Hematopoietic multipotent progenitor cell treated with erythropoietin and hydrocortisone succinate and interleukin-3 and kit ligand, for 4 days (in vitro differentiated cells): ENCODE measurements at regions not wholly inside any gene's neighbourhood (a gene's known extent, or its start where the extent isn't known, plus 50 kb on each side); places are given as distances from the start of the nearest gene placed in this dataset.

Source experiments
- DNase-seq: peaks from one replicate; pipeline ENCODE4 v3.0.0-alpha.2; 2015

DNA sequence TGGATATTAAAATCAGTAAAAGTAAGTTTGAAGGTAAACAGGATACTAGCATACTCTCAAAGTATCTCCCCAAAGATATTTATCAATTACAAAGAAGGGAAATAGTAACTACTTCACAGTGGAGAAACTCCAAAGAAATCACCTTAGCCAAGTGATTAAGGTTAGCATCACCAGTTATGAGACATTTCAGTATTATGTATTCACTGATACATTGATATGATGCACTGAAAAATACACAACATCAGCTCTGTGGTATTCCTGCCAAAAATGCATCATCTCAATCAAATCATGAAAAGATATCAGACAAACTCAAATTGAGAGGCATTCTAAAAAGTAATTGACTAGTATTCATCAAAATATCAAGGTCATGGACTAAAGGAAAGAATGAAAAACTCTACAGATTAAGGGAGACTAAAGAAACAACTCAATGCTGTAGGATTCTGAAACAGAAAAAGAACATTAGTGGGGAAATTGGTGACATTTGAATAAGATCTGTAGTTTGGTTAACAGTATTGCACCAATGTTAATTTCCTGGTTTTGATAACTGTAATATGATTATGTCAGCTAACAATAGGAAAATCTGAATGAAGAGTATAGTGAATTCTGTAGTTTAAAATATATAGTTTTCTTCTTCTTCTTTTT, 215.4 kb downstream of the UACA start:
- no peak for DNase-seq

DNA sequence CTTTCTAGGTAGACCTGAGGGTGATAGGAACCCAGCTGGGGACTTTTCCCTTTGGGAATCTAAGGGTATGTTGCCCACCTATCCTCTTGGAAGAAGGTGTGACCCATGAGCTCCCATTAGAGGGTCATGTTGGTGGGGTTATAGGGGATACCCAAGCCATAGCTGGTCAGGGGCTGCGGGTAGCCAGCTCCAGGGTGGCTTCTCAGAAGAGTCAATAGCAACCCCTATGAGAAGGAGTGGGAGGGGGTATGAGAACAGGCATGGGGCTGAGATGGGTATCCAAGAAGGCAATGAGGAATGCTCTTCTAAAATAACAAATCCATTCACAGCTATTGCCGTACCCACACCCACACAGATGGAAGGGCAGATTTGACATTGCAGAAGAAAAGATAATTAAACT, 217.8 kb downstream of the UACA start:
- DNase-seq = no peak

DNA sequence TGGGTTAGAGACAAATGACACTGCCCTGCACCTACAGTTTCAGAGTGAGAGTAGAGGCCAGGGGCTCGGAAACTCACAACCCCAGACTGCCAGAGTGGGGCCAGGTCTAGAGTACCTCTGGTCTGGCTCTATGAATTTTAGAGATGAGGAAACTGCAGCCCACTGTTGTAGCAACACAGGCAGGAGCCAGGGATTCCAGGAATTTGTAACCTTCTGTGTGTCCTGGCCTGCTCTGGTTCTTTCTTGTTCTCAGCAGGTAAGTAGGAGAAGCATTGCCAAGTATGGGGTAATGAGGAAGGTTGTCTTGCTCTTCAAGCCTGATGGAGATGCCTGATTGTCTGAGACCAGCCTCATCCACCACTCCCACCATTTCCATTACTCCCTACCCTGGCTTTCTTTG, 221.8 kb downstream of the UACA start:
- no peak for DNase-seq

DNA sequence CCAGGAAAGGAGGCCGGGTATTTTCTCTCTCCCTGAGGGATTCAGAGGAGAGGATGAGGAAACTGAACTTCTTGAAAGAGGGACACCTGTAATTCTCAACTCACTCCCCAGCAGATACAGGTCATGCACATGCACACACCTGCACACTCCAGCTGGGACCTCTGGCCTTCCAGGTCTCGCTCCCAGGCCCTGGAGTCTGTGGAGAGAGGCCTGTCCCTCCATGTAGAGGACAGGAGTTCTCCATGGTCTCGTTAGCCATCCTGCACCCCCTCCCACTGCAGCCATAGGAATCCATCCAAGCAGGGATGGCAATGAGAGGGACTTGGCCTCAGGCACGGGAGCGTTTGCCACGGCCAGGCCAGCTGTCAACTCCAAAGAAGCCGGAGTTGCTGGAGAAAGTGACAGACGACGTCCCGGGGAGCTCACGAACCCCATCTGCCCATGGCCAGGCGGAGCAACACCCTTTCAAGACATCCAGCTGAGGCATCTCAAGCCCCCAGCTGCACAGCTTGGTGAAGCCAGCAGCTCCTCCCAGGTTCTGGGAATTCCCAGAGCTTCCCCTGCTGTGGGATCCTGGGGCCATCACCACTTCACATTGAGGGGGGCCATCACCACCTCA, 223.3 kb downstream of the UACA start:
- DNase-seq = no peak

DNA sequence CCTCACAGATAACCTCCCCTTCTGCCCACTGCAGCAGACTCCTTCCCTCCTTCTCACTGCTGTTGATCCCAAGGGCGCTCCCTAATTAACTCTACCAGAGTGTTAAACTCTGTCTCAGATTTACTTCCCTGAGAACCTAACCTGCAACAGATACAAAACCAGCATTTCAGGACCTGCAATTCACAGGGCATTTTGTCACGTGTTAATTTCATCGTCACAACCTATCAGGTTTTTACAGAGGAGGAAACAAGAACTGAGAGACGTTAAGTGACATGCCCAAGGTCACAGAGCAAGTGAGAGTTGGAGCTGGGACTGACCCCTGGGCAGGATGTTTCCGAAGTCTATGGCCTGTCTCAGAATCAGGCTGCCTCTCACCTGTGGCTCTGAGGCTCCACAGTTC, 223.9 kb downstream of the UACA start:
- no peak for DNase-seq

DNA sequence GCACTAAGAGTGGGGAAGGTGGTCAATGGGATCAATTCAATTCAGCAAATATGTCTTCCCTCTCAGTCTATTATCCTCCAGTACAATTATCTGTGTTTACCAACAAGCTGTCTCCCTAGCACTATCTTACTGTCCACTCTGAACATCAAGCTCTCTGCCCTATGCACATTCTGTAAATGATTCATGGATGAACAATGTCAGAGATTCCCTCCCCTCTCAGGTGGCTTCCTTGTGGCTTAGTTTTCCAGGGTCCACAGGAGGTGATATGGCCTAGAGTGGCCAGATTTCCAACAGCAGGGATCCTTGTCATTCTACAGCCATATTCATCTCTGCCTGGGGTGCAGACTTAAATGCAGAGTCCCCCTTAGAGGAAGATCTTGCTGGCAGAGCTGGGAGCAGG, 225.1 kb downstream of the UACA start:
- DNase-seq = no peak

DNA sequence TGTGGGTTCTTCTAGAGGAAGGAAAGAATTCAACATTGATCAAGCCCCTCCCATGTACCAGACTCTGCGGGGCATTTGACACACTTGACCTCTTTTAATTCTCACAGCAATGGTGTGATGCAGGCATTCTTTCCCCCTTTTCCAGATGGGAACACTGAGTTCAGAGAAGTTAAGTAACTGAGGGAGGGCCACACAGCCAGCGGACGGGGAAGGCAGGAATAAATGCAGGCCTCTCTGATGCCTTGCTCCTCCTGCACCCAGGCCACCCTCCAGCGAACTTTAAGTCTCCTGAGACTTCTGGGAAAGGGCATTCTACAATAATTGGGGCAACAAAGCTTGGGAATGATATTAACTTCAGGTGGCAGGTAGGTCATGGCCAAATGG, 227.4 kb downstream of the UACA start:
- DNase-seq = no peak

DNA sequence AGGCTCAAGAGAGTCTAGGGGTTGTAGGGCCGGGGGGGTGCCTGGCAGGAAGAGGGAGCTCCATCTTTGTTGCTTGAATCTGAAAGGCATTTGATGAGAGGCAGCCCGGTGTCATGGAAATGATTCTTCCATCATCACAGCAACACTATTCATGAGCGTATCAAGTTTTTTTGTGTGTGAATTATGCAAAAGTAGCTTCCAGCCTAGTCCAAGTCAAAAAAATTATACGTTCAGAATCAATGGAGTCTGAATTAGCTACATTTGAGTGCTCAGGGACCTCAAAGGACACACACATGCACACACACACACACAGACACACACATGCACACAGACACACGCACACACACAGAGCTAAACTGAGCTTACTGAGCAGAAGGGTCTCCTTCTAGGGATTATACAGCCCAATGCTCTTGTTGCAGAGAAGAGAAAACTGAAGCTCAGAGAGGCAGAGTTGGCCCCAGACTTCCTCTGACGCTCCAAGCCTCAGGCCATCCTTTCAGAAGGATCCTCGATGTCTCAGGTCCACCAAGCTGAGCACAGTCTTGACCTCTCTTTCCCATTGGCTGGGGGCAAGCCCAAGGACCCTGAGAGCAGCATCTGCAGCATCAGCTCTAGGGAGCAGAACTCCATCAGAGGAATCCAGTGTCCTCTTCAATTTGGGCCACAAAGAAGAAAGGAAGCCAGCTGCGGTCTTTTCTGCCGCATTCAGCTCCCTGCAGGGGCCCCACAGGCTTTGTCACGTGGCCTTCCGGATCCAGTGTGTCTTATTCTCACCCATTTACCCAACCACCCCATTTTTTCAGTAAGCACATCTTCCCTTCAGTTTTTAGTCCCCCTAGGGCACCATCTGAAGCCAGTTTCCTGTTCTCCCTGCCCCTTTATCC, 228.0 kb downstream of the UACA start:
- peak; percentile 85 for DNase-seq

DNA sequence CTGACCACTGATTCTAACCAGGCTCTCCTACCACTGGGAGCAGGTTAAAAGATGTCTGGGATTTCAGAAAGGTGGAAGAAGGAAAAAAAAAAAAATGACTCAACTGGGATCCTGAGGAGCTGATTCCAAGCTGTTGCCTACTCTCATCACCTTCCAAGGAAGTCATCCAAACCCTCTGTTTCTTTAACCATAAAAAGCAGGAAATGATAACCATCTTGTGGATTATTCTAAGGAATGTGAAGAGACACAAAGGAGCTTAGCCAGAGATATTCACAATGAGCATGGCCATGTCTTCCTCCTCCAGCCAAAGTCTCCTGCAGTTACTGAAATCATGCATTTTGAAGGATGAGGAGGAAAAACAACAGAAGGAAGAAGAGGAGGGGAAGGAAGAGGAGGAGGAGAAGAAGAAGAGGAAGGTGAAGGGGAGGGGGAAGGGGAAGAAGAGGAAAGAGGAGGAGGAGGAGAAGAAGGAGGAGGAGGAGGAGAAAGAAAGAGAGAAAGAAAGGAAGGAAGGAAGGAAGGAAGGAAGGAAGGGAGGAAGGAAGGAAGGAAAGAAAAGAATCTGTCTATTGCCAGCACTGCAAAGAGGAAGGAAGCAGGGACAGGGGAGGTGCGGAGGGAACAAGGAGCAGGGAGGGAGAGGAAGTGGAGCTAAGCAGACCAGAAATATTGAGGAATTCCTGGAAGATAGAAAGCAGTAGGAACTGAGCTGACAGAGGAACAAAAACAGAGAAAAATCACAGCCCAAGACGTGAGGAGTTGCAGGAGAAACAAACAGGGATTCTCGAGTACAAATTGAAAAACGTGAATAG, 229.2 kb downstream of the UACA start:
- no peak for DNase-seq

DNA sequence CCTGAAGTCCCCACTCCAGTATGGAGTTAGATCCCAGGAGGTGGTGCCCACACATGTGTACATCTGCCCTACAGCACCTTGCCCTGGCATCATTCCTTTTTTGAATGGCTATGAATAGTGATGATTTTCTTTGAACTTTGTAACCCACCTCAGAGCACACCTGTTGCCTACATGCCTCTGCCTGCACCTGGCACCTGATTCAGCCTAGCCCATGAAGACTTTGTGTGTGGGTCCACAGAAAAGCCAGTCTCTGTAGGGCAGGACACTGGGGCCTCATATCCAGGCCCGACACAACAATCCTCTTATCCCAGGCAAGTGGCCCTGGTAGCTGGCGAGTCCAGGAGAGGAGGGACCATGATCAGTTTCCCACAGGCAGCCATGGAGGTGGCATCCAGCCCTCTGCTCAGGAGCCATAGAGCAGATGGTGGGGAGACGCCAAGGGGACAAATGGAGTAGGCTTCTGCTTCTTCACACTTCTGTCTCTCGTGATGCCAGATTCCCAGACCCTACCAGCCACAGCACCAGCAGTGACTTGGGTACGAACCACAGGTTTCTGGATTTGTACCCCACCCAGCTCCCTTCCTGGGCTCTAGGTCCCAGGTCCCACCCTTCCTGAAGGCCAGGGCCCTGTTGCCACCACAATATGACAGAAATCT, 230.7 kb downstream of the UACA start:
- DNase-seq = no peak

DNA sequence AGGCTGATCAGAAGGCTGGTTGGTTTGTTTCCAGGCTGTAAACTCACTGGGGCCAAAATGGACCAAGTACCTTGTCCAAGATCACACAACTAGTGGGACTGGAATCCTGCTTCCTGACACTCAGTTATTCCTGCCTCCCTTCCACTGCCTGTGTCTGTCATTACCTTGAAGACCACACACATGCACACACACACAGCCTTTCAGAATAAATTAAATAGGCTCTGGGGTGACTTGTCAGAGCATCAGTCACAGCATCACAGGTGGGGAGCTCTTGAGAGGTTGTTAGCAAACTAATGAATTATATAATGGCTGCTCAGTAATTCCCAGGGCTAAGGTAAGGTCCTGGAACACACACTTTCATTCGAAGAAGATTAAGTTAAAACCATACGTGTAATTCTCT, 231.8 kb downstream of the UACA start:
- no peak for DNase-seq

DNA sequence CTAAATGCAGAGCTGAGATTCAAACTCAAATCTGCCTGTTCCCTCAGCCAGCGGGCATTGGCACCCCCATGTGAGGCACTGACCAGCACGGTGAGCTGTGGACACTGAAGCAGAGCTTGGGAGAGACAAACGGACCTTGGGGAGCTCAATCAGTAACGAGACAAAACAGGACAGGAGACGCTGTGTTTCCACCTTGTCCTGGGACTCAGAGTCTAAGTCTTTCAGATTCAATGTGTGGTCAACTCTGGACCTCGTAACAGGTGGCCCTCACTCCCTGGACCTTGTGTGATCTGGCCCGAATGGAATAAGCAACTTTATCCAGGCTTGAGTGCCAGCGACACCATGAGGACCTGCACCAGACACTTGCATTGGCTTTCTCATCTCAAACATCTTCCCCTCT, 232.5 kb downstream of the UACA start:
- DNase-seq = no peak

DNA sequence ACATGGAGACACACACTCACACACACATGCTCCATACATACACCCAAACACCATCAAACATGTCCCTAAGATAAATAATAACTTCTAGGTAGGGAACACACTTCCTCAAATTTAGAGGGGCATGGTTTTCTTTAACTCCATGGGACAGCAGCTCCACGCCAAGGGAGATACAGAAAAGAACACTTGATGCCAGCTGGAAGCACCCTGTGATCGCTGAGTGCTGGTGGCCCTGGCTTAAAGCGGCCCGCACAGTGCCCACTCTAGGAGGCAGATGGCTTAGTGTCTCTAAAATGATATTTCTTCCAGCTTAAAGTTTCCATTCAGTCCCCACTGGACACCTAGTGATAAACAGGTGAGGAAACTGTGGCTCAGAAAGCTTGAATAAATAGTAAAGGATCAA, 232.9 kb downstream of the UACA start:
- DNase-seq = no peak

DNA sequence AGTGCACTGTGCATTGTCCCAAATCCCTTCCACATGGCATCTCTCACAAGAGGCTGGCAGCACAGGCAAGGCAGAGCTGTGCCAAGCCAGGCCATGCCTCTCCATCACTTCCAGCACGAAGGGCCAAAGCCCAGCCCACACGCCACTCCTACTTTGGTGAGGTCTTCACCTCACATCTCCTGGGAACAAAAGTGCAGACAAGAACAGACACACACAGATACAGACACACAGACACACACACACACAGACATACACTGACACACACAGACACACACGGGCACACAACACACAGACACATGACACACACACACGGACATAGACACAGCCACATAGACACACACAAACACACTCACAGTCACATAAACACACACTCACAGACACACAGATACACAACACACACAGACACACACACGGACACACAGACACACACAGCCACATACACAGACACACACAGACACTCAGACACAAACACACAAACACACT, 233.3 kb downstream of the UACA start:
- no peak for DNase-seq

DNA sequence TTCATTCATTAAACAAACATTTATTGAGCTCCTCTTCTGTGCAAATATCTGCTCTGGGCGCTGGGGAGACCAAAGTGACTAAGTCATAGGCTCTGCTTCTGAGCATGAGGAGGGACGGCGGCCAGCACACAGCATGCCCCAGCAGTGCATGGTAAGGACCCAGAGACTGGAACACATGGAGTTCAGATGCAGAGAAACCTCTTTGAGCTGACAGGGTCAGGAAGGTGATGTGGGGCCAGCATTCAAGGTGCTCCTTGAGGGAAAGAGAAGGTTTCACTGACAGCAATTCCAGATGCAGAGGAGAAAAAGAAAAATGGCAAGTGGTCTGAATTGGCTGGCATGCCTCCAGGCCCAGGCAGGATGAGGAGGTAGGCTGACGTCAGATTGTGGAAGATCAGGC, 234.5 kb downstream of the UACA start:
- DNase-seq = no peak

DNA sequence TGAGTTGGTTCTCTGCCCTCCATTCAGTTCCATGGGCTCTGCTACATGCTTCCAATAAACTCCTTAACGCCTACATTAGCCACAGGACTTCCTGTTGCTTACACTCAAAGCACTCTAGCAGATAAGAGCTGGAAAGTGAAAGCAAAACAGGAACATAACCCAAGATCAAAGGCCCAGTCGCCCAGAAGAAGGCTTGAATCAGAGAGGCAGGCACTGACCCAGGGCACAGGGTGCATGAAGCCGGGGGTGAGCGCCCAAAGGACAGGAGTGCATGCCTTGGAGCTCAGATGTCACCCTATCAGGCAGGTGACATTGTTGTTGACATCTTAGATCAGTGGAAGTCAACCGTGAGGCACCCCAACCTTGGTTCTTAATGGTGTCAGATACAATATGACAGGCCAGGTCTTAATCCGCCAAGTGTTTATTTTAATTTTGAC, 235.1 kb downstream of the UACA start:
- DNase-seq = peak; percentile 94

DNA sequence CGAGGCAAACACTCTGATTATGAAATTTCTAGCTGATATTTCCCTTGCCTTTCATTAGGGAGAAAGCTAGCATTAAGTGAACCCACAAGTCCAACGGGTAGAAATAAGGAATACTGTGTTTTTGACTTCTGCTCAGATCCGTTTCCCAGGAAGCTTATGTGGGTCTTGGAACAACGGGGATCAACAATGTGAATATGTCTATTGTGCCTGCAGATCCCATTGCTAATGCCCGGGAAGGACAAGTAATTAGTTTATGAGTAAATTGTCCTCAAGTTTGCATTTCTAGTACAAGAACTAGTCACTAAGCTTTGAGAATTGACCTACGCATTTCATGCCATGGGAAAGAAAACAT, 236.4 kb downstream of the UACA start:
- DNase-seq = no peak

DNA sequence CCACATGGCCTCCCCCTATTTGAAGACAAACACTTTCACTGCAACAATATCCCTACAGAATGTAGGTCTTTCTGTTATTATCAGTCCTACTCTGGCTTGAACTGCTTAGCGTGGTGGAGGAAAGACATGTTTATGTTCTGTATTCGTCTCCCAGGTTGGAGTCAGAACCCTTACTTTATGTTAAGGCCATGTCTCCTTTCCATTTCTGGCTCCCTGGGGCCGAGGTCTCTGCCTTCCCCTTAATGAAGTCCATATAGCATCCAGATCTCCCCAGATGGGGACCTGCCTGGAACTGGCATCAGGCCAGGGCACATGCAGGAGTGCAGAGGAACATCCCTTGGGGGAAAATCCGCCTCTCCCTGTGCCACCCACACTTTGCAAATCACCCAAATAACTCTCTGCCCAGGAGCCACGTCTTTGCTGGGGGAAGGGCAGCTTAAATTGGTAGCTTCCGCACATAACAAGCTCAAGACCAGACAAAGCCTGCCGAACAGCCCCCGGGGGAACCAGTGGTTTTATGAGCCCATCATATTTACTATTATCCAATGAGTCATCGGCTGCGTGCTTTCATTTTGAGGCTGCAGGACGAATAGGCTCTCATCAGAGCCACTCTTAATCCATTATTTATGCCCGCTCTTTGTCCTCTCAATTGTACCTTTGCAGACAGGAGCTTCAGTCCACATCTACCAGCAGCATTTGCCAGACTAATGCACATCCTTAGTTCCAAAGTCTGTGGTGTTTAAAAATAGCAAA, 237.0 kb downstream of the UACA start:
- DNase-seq = no peak

DNA sequence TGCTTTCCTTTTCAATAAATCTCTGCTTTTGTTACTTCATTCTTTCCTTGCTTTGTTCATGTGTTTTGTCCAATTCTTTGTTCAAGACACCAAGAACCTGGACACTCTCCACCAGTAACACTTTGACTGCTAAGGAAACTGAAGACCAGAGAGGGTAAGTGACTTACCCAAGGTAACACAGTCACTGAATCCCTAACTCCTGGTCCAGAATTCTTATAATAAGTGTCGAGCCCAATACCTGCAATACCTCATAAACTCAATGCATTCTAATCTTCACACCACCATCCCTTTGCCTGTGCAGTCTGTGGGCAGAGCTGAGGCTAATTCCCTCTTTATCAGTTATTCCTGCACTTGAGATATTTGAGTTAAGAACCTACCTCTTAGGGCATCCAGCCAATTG, 237.8 kb downstream of the UACA start:
- no peak for DNase-seq

DNA sequence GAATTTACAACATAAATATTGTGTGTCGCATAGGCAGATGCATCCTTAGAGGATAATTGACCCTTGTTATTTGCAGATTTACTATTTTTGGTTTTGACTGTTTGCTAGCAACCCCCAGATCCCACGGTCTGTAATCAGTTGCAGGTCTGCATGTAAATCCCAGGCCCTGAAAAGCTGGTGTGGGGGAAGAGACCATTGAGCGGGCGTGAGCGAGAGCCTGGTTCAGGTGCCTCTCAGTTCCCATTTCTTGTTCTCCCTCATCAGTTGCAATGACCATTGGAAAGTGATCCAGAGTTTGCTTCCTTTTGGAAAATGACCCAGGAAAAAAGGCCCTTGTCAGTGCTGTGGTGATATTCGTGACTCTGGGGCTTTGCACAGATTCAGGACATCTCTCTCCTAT, 238.9 kb downstream of the UACA start:
- no peak for DNase-seq

DNA sequence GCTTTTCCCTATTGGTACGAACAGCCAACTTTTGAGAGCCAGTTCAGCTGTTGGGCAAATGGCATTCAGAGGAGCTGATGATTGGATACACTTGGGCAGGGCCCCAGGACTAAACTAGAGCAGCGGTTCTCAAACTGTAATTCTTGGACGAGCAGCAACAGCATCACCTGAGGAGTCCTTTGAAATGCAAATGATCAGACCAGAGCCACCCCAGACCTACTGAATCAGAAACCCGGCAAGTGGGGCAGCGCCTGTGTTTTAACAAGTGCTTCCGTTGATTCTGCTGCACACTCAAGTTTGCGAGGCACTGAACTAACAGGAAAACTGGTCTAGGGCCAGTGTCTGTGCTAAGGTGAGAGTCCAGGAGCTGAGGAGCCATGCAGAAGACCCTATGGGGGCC, 239.7 kb downstream of the UACA start:
- DNase-seq = no peak

DNA sequence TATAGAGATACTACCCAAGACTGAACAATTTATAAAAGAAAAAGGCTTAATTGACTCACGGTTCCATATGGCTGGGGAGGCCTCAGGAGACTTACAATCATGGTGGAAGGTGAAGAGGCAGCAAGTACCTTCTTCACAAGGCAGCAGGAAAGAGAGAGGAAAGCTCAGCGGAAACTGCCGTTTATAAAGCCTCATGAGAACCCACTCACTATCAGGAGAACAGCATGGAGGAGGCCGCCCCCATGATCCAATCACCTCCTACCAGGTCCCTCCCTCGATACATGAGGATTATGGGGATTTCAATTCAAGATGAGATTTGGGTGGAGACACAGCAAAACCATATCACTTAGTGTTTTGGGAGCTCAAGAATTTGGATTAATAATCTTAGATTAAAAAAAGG, 240.2 kb downstream of the UACA start:
- no peak for DNase-seq
